ENCODE measurements at regions not wholly inside any gene's neighbourhood (a gene's known extent, or its start where the extent isn't known, plus 50 kb on each side); places are given as distances from the start of the nearest gene placed in this dataset.

DNA sequence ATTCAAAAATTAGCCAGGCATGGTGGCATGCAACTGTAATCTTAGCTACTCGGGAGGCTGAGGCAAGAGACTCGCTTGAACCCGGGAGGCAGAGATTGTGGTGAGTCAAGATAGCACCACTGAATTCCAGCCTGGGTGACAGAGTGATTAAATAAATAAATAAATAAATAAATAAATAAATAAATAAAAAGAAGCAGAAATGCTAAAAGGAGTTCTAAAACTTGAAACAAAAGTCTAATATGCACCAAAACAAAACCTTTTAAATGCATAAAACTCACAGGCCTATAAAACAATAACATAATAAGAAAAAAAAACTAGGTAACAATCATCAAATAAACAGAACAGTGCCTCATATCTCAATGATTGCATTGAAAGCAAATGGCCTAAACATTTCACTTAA lies 1458.9 kb downstream of the AMY1C start:
- TF ChIP-seq, protein P1, sequence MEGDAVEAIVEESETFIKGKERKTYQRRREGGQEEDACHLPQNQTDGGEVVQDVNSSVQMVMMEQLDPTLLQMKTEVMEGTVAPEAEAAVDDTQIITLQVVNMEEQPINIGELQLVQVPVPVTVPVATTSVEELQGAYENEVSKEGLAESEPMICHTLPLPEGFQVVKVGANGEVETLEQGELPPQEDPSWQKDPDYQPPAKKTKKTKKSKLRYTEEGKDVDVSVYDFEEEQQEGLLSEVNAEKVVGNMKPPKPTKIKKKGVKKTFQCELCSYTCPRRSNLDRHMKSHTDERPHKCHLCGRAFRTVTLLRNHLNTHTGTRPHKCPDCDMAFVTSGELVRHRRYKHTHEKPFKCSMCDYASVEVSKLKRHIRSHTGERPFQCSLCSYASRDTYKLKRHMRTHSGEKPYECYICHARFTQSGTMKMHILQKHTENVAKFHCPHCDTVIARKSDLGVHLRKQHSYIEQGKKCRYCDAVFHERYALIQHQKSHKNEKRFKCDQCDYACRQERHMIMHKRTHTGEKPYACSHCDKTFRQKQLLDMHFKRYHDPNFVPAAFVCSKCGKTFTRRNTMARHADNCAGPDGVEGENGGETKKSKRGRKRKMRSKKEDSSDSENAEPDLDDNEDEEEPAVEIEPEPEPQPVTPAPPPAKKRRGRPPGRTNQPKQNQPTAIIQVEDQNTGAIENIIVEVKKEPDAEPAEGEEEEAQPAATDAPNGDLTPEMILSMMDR (IDR thresholded peaks at IDR 0.05): no peak
- no peak for TF ChIP-seq POLR2A (IDR thresholded peaks at IDR 0.05)
